Neural progenitor cell (in vitro differentiated cells): ENCODE measurements at regions not wholly inside any gene's neighbourhood (a gene's known extent, or its start where the extent isn't known, plus 50 kb on each side); places are given as distances from the start of the nearest gene placed in this dataset.

ENCODE experiments used
- DNase-seq: peaks from one replicate; pipeline ENCODE4 v3.0.0-alpha.2; 2016; ENCODE audit warnings: low spot score
- H2AFZ ChIP-seq: fragments of 200-600 bp; sonication (generic); replicated peaks from 2 replicates; pipeline ENCODE4 v1.6.1; 2016; ENCODE audit warnings: antibody characterized with exemption
- H3F3A ChIP-seq: fragments of 200-600 bp; sonication (generic); 2 replicates; pipeline ENCODE4 v1.6.1; 2016; ENCODE audit warnings: antibody characterized with exemption, low read depth
- H3K27ac ChIP-seq: fragments of 200-600 bp; sonication (generic); 2 replicates; pipeline ENCODE4 v1.5.1; 2016; ENCODE audit warnings: mild to moderate bottlenecking
- H3K27me3 ChIP-seq: fragments of 200-600 bp; sonication (generic); 2 replicates; pipeline ENCODE4 v1.6.1; 2016; ENCODE audit warnings: mild to moderate bottlenecking, moderate library complexity
- H3K36me3 ChIP-seq: fragments of 200-600 bp; sonication (generic); 2 replicates; pipeline ENCODE4 v1.5.1; 2016
- H3K4me1 ChIP-seq: fragments of 200-600 bp; sonication (generic); 2 replicates; pipeline ENCODE4 v1.6.1; 2016; ENCODE audit warnings: mixed run types
- H3K4me2 ChIP-seq: fragments of 200-600 bp; sonication (generic); 2 replicates; pipeline ENCODE4 v1.6.1; 2016
- H3K4me3 ChIP-seq: fragments of 200-600 bp; sonication (generic); 2 replicates; pipeline ENCODE4 v1.5.1; 2016
- H3K79me2 ChIP-seq: fragments of 200-600 bp; sonication (generic); 2 replicates; pipeline ENCODE4 v1.6.1; 2016; ENCODE audit warnings: low read depth
- H3K9ac ChIP-seq: fragments of 200-600 bp; sonication (generic); 2 replicates; pipeline ENCODE4 v1.6.1; 2016
- H3K9me3 ChIP-seq: fragments of 200-600 bp; sonication (generic); 2 replicates; pipeline ENCODE4 v1.5.1; 2016; ENCODE audit warnings: low read depth
- H4K20me1 ChIP-seq: fragments of 200-600 bp; sonication (generic); 2 replicates; pipeline ENCODE4 v1.6.1; 2016; ENCODE audit warnings: low read depth
- H3K27ac Mint-ChIP-seq: 3 replicates; pipeline ENCODE4 v1.8.0; 2021; ENCODE audit warnings: mixed read lengths
- H3K27me3 Mint-ChIP-seq: 2 replicates; pipeline ENCODE4 v1.8.0; 2022; ENCODE audit warnings: low read depth, mild to moderate bottlenecking, inconsistent platforms, moderate library complexity, mixed read lengths; ENCODE audit not compliant: insufficient read depth
- H3K36me3 Mint-ChIP-seq: 3 replicates; pipeline ENCODE4 v1.8.0; 2021; ENCODE audit warnings: mixed read lengths
- H3K4me1 Mint-ChIP-seq: 3 replicates; pipeline ENCODE4 v1.8.0; 2021; ENCODE audit warnings: mixed read lengths
- H3K4me3 Mint-ChIP-seq: 3 replicates; pipeline ENCODE4 v1.8.0; 2021; ENCODE audit warnings: mild to moderate bottlenecking, moderate library complexity, mixed read lengths
- H3K9me3 Mint-ChIP-seq: 3 replicates; pipeline ENCODE4 v1.8.0; 2020; ENCODE audit warnings: mixed read lengths
- EZH2 ChIP-seq: fragments of 200-600 bp; sonication (generic); IDR thresholded peaks from 2 replicates; pipeline ENCODE4 v1.6.1; 2017; ENCODE audit warnings: antibody characterized with exemption, mild to moderate bottlenecking, moderate library complexity
- EZH2phosphoT487 ChIP-seq: fragments of 200-600 bp; sonication (generic); IDR thresholded peaks from 2 replicates; pipeline ENCODE4 v1.6.1; 2017; ENCODE audit warnings: antibody characterized with exemption
- TF ChIP-seq, protein P1 (sequence below): fragments of 200-600 bp; sonication (generic); IDR thresholded peaks from 2 replicates; pipeline ENCODE4 v1.5.1; 2017; ENCODE audit warnings: antibody characterized with exemption, mild to moderate bottlenecking

DNA sequence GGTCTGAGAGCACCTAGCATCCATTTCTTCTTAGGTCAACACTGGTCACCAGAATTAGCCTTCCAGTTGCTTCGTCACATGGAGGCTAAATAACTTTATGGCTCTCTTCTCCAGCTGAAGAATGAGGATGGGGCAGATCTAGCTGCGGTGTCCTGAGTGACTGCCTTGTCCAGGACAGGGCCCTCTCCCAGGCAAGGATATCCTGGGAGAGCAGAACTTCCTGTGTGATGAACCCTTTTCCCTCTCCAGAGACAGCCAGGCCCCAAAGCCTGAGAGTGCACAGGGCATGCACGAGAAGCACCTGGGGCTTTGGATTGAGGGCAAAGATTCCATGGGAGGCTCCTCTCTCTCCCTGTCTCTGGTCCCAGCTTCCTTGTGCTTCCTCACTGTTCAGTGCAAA lies 108.2 kb upstream of the MAMLD1 start:
- H3K9me3 Mint-ChIP-seq = no peaks in the 10 kb centered on the region
- Histone ChIP-seq H3K79me2 (no peaks in the 10 kb centered on the region), H3K4me1 (no peaks in the 10 kb centered on the region), H3K4me2 (no peak overlapping the region), H3K4me3 (no peak overlapping the region), H3K9me3 (no peaks in the 10 kb centered on the region), H3K9ac (no peak overlapping the region), H3K27me3 (no peaks in the 10 kb centered on the region), H3K27ac (no peak overlapping the region), H3K36me3 (no peaks in the 10 kb centered on the region), H4K20me1 (no peaks in the 10 kb centered on the region), H2AFZ (no peak overlapping the region), H3F3A (no peaks in the 10 kb centered on the region)
- H3K4me1 Mint-ChIP-seq = peaks cover 3% of the 10 kb centered on the region
- H3K36me3 Mint-ChIP-seq = no peaks in the 10 kb centered on the region
- DNase-seq = no peak
- H3K27ac Mint-ChIP-seq = no peak overlapping the region
- TF ChIP-seq EZH2 (no peak), EZH2phosphoT487 (no peak)
- TF ChIP-seq, protein P1, sequence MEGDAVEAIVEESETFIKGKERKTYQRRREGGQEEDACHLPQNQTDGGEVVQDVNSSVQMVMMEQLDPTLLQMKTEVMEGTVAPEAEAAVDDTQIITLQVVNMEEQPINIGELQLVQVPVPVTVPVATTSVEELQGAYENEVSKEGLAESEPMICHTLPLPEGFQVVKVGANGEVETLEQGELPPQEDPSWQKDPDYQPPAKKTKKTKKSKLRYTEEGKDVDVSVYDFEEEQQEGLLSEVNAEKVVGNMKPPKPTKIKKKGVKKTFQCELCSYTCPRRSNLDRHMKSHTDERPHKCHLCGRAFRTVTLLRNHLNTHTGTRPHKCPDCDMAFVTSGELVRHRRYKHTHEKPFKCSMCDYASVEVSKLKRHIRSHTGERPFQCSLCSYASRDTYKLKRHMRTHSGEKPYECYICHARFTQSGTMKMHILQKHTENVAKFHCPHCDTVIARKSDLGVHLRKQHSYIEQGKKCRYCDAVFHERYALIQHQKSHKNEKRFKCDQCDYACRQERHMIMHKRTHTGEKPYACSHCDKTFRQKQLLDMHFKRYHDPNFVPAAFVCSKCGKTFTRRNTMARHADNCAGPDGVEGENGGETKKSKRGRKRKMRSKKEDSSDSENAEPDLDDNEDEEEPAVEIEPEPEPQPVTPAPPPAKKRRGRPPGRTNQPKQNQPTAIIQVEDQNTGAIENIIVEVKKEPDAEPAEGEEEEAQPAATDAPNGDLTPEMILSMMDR = no peak
- no peak overlapping the region for H3K4me3 Mint-ChIP-seq
- H3K27me3 Mint-ChIP-seq = peaks cover 8% of the 10 kb centered on the region

DNA sequence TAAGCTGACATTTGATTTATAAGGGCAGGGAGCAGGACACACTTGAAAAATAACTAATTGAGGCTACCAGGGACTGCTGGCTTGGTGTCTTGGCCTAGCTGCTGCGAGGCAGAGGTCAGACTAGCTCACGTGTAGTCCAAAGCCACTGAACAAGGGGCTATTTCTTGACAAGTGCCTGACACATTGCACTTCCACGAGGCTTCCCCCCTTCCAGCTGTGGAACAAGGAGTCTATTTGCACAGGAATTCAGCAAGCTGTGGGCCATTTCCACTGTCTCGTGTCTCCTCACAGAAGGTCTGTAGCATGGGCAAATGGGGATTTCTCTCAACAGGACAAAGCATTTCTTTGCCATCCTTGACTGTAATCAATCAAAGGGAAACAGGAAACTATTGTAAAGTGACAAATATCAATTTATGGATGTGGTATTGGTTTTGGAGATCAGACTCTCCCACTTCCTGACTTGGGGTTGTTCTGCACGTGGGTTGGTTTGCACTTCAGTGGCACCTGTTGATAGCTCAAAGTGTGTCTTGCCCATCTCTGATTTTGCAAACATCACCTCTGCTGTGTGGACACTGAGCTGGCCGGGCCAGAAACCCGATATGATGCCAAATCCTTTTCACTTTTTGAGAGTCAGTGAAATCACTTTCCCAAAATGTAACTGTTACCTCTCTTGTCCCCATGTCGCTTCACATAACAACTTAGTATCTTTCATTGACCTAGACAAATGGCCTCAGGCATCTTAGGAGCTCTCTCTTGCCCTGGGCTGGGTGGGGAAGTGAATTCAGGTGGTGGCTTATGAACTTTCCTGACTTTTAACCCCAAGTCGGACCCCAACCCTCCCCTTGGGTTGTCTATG lies 107.4 kb upstream of the MAMLD1 start:
- Mint-ChIP-seq H3K9me3 (no peaks in the 10 kb centered on the region), H3K27me3 (peaks cover 8% of the 10 kb centered on the region), H3K27ac (no peak overlapping the region), H3K4me1 (peaks cover 3% of the 10 kb centered on the region), H3K4me3 (no peak overlapping the region), H3K36me3 (no peaks in the 10 kb centered on the region)
- Histone ChIP-seq H3K4me3 (no peak overlapping the region), H3K4me1 (no peaks in the 10 kb centered on the region), H2AFZ (no peak overlapping the region), H3K9me3 (no peaks in the 10 kb centered on the region), H3K27ac (no peak overlapping the region), H4K20me1 (no peaks in the 10 kb centered on the region), H3K9ac (no peak overlapping the region), H3K36me3 (no peaks in the 10 kb centered on the region), H3F3A (no peaks in the 10 kb centered on the region), H3K4me2 (no peak overlapping the region), H3K27me3 (no peaks in the 10 kb centered on the region), H3K79me2 (no peaks in the 10 kb centered on the region)
- no peak for DNase-seq
- TF ChIP-seq, protein P1 = no peak
- TF ChIP-seq EZH2 (no peak), EZH2phosphoT487 (no peak)

DNA sequence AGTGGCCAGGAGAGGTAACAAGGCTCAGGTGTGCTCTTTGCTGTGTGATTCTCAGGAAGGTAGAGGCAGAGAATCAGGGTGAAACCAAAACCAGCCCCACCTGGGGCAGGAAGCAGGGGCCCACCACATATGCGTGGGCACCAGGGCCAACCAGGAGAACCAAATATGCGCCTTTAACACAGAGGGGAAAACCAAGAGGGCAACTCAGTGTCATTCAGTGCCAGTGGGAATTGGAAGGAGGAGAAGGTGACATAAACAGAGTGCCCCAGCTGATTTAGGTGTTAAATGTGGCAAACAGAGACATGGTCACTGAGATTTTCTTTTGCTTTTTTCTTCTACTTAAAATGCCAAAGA lies 106.8 kb upstream of the MAMLD1 start:
- Mint-ChIP-seq H3K36me3 (no peaks in the 10 kb centered on the region), H3K27ac (no peak overlapping the region), H3K9me3 (no peaks in the 10 kb centered on the region), H3K4me1 (peaks cover 3% of the 10 kb centered on the region), H3K4me3 (no peak overlapping the region), H3K27me3 (peaks cover 8% of the 10 kb centered on the region)
- no peak for TF ChIP-seq EZH2
- no peak for TF ChIP-seq EZH2phosphoT487
- TF ChIP-seq, protein P1 = no peak
- Histone ChIP-seq H3K79me2 (no peaks in the 10 kb centered on the region), H3K4me1 (no peaks in the 10 kb centered on the region), H3K4me3 (no peak overlapping the region), H3K36me3 (no peaks in the 10 kb centered on the region), H2AFZ (no peak overlapping the region), H3K27me3 (no peaks in the 10 kb centered on the region), H3F3A (no peaks in the 10 kb centered on the region), H3K9ac (no peak overlapping the region), H3K27ac (no peak overlapping the region), H3K9me3 (no peaks in the 10 kb centered on the region), H4K20me1 (no peaks in the 10 kb centered on the region), H3K4me2 (no peak overlapping the region)
- no peak for DNase-seq
